NOMO-1 (cell line): ENCODE measurements at regions not wholly inside any gene's neighbourhood (a gene's known extent, or its start where the extent isn't known, plus 50 kb on each side); places are given as distances from the start of the nearest gene placed in this dataset.
"Not testable (repeated sequence)": the region's sequence is repeated elsewhere in the genome, so short reads cannot be mapped to it uniquely, and the experiment has no call there.

Experiments
- DNase-seq, 2 experiments: peaks; one replicate each; lab custom pipeline; 2025; ENCODE audit not compliant: unreplicated experiment in 2 of 2; lab: John Stamatoyannopoulos, UW

DNA sequence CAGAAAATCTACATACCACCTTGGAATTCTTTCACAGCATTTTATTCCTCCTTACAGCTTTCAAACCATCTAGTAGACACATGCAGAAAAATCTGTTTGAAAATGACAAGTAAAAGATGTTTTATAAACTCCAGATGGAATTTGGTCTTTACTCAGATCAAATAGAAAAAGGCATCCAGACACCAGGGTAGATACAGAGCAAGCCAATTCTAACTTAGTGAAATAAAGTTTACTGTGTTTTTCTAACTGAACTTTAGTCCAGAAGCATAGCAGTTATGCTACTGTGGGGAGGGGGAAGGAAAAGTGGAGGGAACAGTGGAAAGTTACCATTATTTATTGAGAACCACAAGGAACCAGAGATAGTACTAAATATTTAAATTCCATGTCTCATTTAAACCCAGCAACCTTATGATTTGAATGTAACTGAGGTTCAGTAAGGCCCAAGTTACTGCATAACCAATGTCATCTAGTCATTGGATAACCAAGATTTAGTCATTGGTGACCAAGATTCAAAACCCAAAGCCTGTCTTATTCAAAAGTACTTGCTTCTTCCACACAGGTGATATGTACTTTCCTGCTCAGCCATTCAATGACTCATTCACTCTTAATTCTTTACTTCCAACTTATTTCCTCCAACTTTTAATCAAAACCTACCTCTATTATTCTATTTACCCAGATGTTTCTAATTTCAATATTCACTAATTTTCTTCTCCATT, 57.7 kb downstream of the RAD51AP2 start:
- no peak for DNase-seq

DNA sequence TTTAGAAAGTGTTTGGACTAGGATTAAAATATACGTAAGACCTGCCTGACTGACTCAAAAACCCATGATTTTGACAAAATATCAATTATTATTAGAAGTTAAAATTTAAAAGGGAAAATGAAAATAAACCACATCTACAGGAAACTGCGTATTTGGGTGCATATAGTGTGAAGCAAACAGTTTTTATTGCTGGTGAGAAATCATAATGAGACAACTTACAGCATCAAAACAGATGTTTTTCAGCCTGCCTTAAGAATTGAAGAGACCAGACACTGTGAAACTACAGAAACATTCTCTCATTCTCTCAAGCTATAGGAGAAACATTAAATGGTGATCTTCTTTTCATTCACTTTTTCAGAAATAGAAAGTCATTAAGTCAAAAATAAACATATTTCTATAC, 62.9 kb downstream of the RAD51AP2 start:
- DNase-seq: no peak

DNA sequence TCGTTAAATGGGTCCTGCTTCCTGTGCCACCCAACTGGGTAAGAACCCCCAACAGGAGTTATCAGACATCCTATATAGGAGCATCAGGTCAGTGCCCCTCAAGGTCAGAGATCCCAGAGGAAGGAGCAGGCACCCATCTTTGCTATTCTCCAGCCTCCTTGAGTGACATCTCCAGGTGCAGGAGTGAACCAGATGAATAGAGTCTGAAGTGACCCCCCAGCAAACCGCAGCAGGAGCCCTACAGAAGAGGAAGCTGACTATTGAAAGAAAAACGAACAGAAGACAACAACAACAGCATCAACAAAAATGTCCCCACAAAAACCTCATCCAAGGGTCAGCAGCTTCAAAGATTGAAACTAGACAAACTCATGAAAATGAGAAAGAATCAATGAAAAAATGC, 72.0 kb downstream of the RAD51AP2 start:
- DNase-seq: not testable (repeated sequence)

- DNase-seq: no peak
Observed at GRCh38 chr2:17445744-17446143, 72.5 kb downstream of the RAD51AP2 start.

- DNase-seq: no peak
Observed at GRCh38 chr2:17442334-17442733, 75.9 kb downstream of the RAD51AP2 start.

DNA sequence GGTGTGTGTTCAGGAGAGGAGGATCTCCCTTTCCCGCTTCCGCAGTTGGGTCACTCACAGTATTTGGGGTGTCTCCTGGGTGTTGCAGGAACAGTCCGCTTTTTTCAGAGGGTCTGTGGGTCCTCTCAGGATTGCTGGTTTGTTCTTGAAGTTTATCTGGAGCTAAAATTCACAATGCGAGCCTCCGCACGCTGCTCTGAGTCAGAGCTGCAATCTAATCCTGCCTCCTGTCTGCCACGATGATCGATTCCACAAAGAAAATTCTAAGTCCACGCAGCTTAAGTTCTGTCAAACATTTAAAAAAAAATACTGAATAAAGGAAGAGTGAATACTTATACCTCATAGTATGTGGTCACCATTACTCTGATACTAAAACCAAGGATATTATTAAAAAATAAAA, 76.5 kb downstream of the RAD51AP2 start:
- no peak for DNase-seq

DNA sequence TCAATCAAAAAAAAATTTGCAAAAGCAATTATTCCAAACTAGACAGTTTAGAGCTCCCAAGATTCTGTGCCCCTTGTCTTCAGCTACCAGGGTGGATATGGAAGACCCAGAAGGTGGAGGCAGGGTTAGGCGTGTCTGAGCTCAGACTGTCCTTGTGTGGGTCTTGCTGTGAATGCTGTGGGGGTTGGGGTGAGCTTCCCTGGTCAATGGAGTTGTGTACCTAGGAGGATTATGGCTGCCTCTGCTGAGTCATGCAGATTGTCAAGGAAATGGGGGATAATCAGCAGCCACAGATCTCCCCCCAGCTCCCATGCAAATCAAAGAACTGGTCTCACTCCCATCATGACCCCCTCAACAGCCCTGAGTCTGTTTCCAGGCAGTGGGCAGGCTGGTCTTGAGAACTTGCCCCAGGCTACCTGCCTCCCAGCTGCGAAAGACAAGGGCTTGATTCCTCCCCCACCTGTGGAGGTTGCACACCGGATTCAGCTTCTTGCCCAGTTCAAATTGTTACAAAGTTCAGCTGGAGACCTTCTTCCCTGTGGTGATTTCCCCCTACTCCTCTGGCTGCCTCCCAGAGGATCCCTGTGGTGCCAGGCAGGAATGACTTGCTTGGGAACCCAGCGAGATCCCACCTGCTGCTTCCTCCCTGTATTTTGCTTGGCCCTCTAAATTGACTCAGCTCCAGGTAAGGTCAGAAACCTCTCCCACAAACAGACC, 77.0 kb downstream of the RAD51AP2 start:
- no peak for DNase-seq

DNA sequence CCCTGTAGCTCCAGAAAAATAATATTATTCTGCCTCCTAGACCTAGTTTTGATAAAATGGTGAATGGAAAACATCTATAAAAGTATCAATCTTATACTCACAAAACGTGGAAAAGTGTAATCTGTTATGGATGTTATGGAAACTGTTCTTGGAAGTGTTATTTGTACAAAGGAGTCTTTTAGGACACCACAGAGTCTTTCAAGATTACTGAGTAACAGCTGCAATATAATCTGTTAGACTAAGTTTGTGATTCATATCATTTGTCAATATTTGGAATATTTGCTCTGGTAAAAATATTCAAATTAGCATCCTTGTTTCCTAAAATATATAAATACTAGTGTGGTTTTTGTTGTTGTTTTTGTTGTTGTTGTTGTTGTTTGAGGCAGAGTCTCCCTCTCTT, 87.9 kb downstream of the RAD51AP2 start:
- DNase-seq: no peak

DNA sequence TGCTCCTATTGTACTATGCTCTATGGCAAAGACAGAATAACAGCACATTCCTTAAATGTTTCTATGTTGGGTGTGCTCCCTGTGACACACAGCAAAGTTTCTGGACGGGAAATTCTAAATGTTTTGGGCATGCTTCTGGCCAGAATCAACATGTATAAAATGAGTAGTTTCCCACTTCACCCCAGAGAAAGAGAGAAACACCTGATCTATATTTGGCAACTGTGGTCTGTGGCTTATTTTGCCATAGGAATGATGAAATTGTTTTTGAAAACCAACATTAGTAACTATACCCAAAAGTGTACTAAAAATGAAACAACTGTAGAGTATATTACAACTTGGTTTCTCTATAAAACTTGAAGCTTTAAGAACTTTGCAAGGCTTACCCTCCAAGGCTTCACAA, 89.1 kb downstream of the RAD51AP2 start:
- DNase-seq: no peak

DNA sequence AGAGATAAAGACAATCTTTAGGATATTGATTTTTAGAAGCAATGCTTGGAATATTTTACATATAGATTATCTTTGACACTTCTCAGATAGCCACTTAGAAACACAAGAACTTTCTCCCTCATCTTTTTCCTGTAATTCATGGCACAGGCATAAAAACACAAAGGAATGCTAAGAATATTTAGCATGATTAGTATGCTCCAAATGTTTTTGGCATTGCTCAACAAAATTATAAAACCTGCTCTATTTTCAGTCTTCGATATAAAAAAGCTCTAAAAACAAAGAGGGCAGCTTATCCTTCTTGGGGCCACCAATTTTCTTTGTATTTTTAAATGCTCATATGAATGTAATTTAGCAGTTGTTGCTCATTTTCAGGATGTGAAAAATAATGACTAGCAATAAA, 90.8 kb downstream of the RAD51AP2 start:
- no peak for DNase-seq

DNA sequence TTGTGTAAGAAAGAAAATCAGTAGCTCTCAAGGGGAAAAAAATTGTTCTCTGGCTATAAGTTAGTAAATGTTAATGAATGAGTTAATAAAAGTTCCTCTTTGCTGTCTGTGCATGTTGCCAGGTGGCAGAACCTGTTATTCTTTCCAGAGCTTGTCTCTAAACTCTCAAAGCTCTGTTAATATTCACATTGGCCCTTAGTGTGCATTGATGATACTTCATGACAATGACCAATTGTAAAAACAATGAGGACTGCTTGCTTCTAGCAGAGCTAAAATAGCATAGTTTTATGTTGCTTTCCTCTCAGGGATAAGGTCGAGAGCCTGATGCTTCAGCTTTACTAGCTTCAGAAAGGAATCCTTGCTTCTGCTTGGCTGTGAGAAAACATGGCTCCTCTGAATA, 91.5 kb downstream of the RAD51AP2 start:
- DNase-seq: no peak

- no peak for DNase-seq
Observed at GRCh38 chr2:17422061-17422460, 96.2 kb downstream of the RAD51AP2 start.

DNA sequence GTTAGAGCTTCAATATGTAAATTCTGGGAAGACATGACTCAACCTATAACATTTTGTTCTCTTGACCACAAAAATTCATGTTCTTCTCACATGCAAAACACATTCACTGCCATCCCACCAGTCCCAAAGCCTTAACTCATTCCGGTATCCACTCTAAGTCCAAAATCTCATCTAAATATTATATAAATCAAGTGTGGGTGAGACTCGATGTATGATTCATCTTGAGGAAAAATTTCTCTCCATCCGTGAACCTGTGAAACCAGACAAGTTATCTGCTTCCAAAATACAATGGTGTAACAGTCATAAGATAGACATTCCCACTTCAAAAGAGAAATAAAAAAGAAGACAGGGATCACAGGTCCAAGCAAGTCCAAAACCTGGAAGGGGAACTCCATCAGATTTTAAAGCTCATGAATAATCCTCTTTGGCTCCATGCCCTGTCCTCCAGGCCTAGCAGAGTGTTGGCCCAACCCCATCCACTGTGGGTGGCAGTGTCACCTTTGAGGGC, 101.3 kb downstream of the RAD51AP2 start:
- no peak for DNase-seq

- DNase-seq: no peak
Observed at GRCh38 chr2:17413036-17413435, 105.2 kb downstream of the RAD51AP2 start.

DNA sequence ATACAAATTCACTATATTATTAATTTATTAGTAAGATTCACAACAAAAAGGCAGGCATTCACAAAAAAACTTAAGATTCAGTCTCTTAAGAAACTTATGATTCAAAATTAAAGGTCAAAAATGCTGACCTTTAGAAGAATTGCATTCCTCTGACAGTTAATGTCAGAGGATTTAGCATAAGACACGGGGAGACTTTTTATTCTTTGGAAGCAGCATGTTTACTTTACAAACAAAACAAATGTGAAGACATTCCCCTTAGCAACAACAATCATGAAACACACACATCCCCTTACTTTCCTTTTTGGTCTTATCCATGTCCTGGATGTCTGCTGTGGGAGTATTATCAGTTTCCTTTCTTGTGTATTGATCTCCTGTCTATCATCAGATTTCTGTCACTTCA, 117.1 kb downstream of the RAD51AP2 start:
- DNase-seq: no peak

GRCh38 chr2:17398770-17399169, 119.5 kb downstream of the RAD51AP2 start:
- no peak for DNase-seq

GRCh38 chr2:17388798-17389197, 129.4 kb downstream of the RAD51AP2 start:
- DNase-seq: no peak

- no peak for DNase-seq
Observed at GRCh38 chr2:17387591-17387990, 130.6 kb downstream of the RAD51AP2 start.

DNA sequence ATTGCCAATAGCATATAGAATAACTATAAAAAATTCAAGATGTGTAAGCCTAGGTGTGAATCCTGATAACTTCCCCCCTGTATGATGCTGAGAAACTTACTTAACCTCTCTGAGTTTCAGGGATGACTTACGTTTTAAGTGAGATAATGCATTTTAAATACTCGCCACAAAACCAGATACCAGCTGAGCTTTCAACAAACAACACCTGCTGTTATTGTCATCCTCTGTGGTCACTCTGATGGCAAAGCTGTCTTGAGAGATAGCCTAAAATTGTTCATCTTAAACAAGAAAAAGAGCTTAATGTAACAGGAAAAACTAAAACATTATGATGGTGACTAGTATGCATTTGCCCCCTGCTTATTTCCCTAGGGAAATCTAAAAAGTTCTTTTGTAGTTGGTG, 131.5 kb downstream of the RAD51AP2 start:
- DNase-seq: no peak

GRCh38 chr2:17380003-17380402, 138.2 kb downstream of the RAD51AP2 start:
- no peak for DNase-seq

GRCh38 chr2:17375262-17375661, 143.0 kb downstream of the RAD51AP2 start:
- DNase-seq: no peak

GRCh38 chr2:17373741-17374140, 144.5 kb downstream of the RAD51AP2 start:
- no peak for DNase-seq
